GM23248 (cell line): ENCODE measurements at regions not wholly inside any gene's neighbourhood (a gene's known extent, or its start where the extent isn't known, plus 50 kb on each side); places are given as distances from the start of the nearest gene placed in this dataset.

Experiments
- EZH2 ChIP-seq: fragments of 200-600 bp; sonication (generic); IDR thresholded peaks from 2 replicates; pipeline ENCODE4 v1.6.1; 2018; ENCODE audit warnings: antibody characterized with exemption, mild to moderate bottlenecking; ENCODE audit not compliant: insufficient read depth, poor library complexity, severe bottlenecking
- EZH2phosphoT487 ChIP-seq: fragments of 200-600 bp; sonication (generic); IDR thresholded peaks from 2 replicates; pipeline ENCODE4 v1.6.1; 2018; ENCODE audit warnings: antibody characterized with exemption, moderate library complexity, mild to moderate bottlenecking, low read depth; ENCODE audit not compliant: insufficient read depth

- TF ChIP-seq EZH2 (no peak), EZH2phosphoT487 (no peak)
These were observed 92.8 kb downstream of the LYPLAL1 start for GRCh38 chr1:219266524-219266923.
